HCT116 (cell line): ENCODE measurements at regions not wholly inside any gene's neighbourhood (a gene's known extent, or its start where the extent isn't known, plus 50 kb on each side); places are given as distances from the start of the nearest gene placed in this dataset.
"Not testable (repeated sequence)": the region's sequence is repeated elsewhere in the genome, so short reads cannot be mapped to it uniquely, and the experiment has no call there.

Source experiments
- ATAC-seq: fragments of 200-7000 bp; cut with Tn5 transposase; 2 replicates; pipeline ENCODE4 v1.9.1; 2020; ENCODE audit warnings: mild to moderate bottlenecking, moderate library complexity
- BruUV-seq: library from RNA; stranded (reverse); fragments of 400-500 nt; replicated peaks from 2 replicates; lab custom pipeline; 2021; lab: Mats Ljungman, UMichigan
- CTCF ChIA-PET: fragments of 300-600 bp; sonication (Branson Sonifier 250); formaldehyde crosslinking; loops from one replicate; lab custom pipeline; 2021; ENCODE audit warnings: antibody characterized with exemption; lab: Charles Lee
- POLR2A ChIA-PET: fragments of 300-600, 350-600 bp; sonication (Branson Sonifier 250); formaldehyde crosslinking; loops from one replicate; lab custom pipeline; 2021; ENCODE audit warnings: antibody characterized with exemption; lab: Charles Lee
- RAD21 ChIA-PET, 2 experiments: fragments of 300-600 bp; sonication (Branson Sonifier 250); formaldehyde crosslinking; loops; one replicate each; lab custom pipeline; 2023; ENCODE audit warnings: low total read pairs in 2 of 2; ENCODE audit not compliant: uncharacterized antibody in 2 of 2, unreplicated experiment in 2 of 2, low non-redundant PET in 1 of 2; lab: Charles Lee
- DNase-seq: peaks from one replicate; pipeline ENCODE4 v3.0.0-alpha.2; 2010; ENCODE audit warnings: low read depth, low spot score
- H2AFZ ChIP-seq: fragments of 200-600 bp; shearing (Covaris generic), sonication (generic); 2 replicates; pipeline ENCODE4 v1.6.1; 2017; ENCODE audit warnings: low read depth, mixed run types, mixed read lengths, antibody characterized with exemption, low read length; ENCODE audit not compliant: poor library complexity, severe bottlenecking
- H3K27ac ChIP-seq: 2 replicates; pipeline ENCODE4 v1.5.1; 2012; ENCODE audit warnings: low read depth, low read length
- H3K27me3 ChIP-seq: fragments of 200-600 bp; sonication (generic); 2 replicates; pipeline ENCODE4 v1.6.1; 2016; ENCODE audit warnings: mixed run types, low read length, mixed read lengths; ENCODE audit not compliant: insufficient read depth
- H3K36me3 ChIP-seq, 2 experiments: fragments of 200-500 bp in 1 of 2; fragments of 200-600 bp in 1 of 2; sonication (Bioruptor generic) in 1 of 2; sonication (generic) in 1 of 2; 2 replicates each; pipeline versions ENCODE4 v1.5.1 to v1.6.1; 2014 to 2016; ENCODE audit warnings: low read length in 2 of 2, inconsistent platforms in 1 of 2, mixed read lengths in 1 of 2, mixed run types in 1 of 2; ENCODE audit not compliant: insufficient read depth in 2 of 2, control insufficient read depth in 1 of 2
- H3K4me1 ChIP-seq, 2 experiments: fragments of 200-600 bp in 1 of 2; sonication (generic) in 1 of 2; 2 replicates each; pipeline versions ENCODE4 v1.5.1 to v1.6.1; 2012 to 2017; ENCODE audit warnings: low read length in 2 of 2, inconsistent platforms in 1 of 2, mild to moderate bottlenecking in 1 of 2, mixed read lengths in 1 of 2, mixed run types in 1 of 2, moderate library complexity in 1 of 2; ENCODE audit not compliant: insufficient read depth in 2 of 2, control insufficient read depth in 1 of 2
- H3K4me2 ChIP-seq: fragments of 200-600 bp; sonication (generic); 2 replicates; pipeline ENCODE4 v1.6.1; 2017; ENCODE audit warnings: mixed run types, low read length, mixed read lengths
- H3K4me3 ChIP-seq, 2 experiments: fragments of 200-600 bp in 1 of 2; sonication (generic) in 1 of 2; replicated peaks in 1 of 2; 2 replicates each; pipeline ENCODE4 v1.5.1; 2011 to 2016; ENCODE audit warnings: low read length in 2 of 2, control low read depth in 1 of 2, low read depth in 1 of 2, mild to moderate bottlenecking in 1 of 2, mixed read lengths in 1 of 2, mixed run types in 1 of 2
- H3K79me2 ChIP-seq: fragments of 200-600 bp; sonication (generic); 2 replicates; pipeline ENCODE4 v1.6.1; 2017; ENCODE audit warnings: mild to moderate bottlenecking, mixed run types, low read length, moderate library complexity, mixed read lengths; ENCODE audit not compliant: insufficient read depth
- H3K9ac ChIP-seq: fragments of 200-600 bp; sonication (generic); 2 replicates; pipeline ENCODE4 v1.6.1; 2016; ENCODE audit warnings: low read length, mixed read lengths
- H3K9me2 ChIP-seq: fragments of 200-600 bp; sonication (generic), shearing (Covaris generic); 2 replicates; pipeline ENCODE4 v1.6.1; 2017; ENCODE audit warnings: mixed run types, mild to moderate bottlenecking, moderate library complexity; ENCODE audit not compliant: insufficient read depth
- H3K9me3 ChIP-seq, 2 experiments: fragments of 200-500 bp in 1 of 2; fragments of 200-600 bp in 1 of 2; sonication (Bioruptor generic) in 1 of 2; sonication (generic) in 1 of 2; 2 replicates each; pipeline ENCODE4 v1.6.1; 2014 to 2017; ENCODE audit warnings: low read length in 2 of 2, mixed read lengths in 2 of 2, inconsistent platforms in 1 of 2, low read depth in 1 of 2, mild to moderate bottlenecking in 1 of 2, mixed run types in 1 of 2, moderate library complexity in 1 of 2; ENCODE audit not compliant: control insufficient read depth in 1 of 2, insufficient read depth in 1 of 2
- H4K20me1 ChIP-seq: fragments of 200-600 bp; sonication (generic), shearing (Covaris generic); 2 replicates; pipeline ENCODE4 v1.6.1; 2017; ENCODE audit warnings: mixed run types, mild to moderate bottlenecking, moderate library complexity; ENCODE audit not compliant: insufficient read depth
- ATF3 ChIP-seq: IDR thresholded peaks from 2 replicates; pipeline ENCODE4 v1.6.1; 2012
- CBX3 ChIP-seq: IDR thresholded peaks from 2 replicates; pipeline ENCODE4 v1.6.1; 2012; ENCODE audit warnings: low read depth
- CTCF ChIP-seq, 3 experiments: fragments of 200-600 bp in 1 of 3; sonication (generic) in 1 of 3; IDR thresholded peaks in 2 of 3; conservative IDR thresholded peaks in 1 of 3; 2 replicates each; pipeline ENCODE4 v1.5.1; 2012 to 2017; ENCODE audit warnings: low read depth in 2 of 3, low read length in 2 of 3, antibody characterized with exemption in 1 of 3, borderline replicate concordance in 1 of 3, control low read depth in 1 of 3, mild to moderate bottlenecking in 1 of 3, mixed read lengths in 1 of 3, mixed run types in 1 of 3, moderate library complexity in 1 of 3; ENCODE audit not compliant: insufficient read depth in 1 of 3
- EGR1 ChIP-seq: IDR thresholded peaks from 2 replicates; pipeline ENCODE4 v1.6.1; 2012; ENCODE audit warnings: low read depth
- ELF1 ChIP-seq: IDR thresholded peaks from 2 replicates; pipeline ENCODE4 v1.6.1; 2012; ENCODE audit warnings: low read depth, borderline replicate concordance
- EZH2 ChIP-seq: fragments of 200-600 bp; sonication (generic); IDR thresholded peaks from 2 replicates; pipeline ENCODE4 v1.6.1; 2017; ENCODE audit warnings: antibody characterized with exemption, mixed run types
- EZH2phosphoT487 ChIP-seq: fragments of 200-600 bp; IDR thresholded peaks from 2 replicates; pipeline ENCODE4 v1.6.1; 2018; ENCODE audit warnings: antibody characterized with exemption, borderline replicate concordance
- POLR2A ChIP-seq: IDR thresholded peaks from 2 replicates; pipeline ENCODE4 v1.7.0; 2011; ENCODE audit warnings: borderline replicate concordance; ENCODE audit not compliant: insufficient read depth, insufficient read length; ENCODE audit errors: extremely low read depth
- REST ChIP-seq: IDR thresholded peaks from 2 replicates; pipeline ENCODE4 v1.6.1; 2012; ENCODE audit warnings: low read depth
- SP1 ChIP-seq: IDR thresholded peaks from 2 replicates; pipeline ENCODE4 v1.6.1; 2012; ENCODE audit warnings: low read depth
- SRF ChIP-seq: IDR thresholded peaks from 2 replicates; pipeline ENCODE4 v1.6.1; 2012; ENCODE audit warnings: low read depth
- TCF7L2 ChIP-seq: IDR thresholded peaks from 2 replicates; pipeline ENCODE4 v1.7.0; 2011; ENCODE audit warnings: borderline replicate concordance, inconsistent platforms; ENCODE audit not compliant: insufficient read depth, insufficient read length; ENCODE audit errors: extremely low read depth
- YY1 ChIP-seq: IDR thresholded peaks from 2 replicates; pipeline ENCODE4 v1.6.1; 2011; ENCODE audit warnings: low read length, low read depth, moderate library complexity, mild to moderate bottlenecking; ENCODE audit not compliant: insufficient replicate concordance; ENCODE audit errors: extremely low read depth
- intact Hi-C: fragments of 100-400 bp; cut with micrococcal nuclease; formaldehyde crosslinking; loops from 2 replicates; pipeline ENCODE4 v1.10.0; 2022
- TF ChIP-seq, protein P1 (sequence below): IDR thresholded peaks from 2 replicates; pipeline ENCODE4 v1.6.1; 2011; ENCODE audit warnings: mild to moderate bottlenecking, low read length, moderate library complexity; ENCODE audit not compliant: insufficient replicate concordance; ENCODE audit errors: extremely low read depth

DNA sequence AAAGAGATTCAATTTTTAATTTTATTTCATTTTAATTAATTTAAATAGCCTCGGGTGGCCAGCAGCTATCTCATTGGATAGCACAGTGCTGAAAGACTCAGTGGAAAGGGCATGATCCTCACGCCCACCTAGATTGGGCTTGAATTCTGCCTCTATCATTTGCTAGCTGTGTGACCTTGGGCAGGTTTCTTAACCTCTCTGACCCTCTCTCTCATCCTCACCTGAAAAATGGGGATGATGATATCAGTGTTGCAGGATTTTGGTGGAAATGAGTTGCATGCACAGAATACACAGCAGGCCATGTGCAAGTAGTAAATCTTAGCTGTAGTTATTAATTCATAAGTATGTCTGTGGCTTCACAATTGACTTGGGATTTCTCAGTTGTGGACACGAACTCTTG, 272.4 kb upstream of the XYLT1 start:
- intact Hi-C loops = no loop called here
- no peak for ATAC-seq
- Histone ChIP-seq H3K4me3 (no peak overlapping the region), H4K20me1 (no peaks in the 10 kb centered on the region), H3K36me3 (no peaks in the 10 kb centered on the region), H2AFZ (no peak overlapping the region), H3K27me3 (peaks cover 22% of the 10 kb centered on the region), H3K9me3 (no peaks in the 10 kb centered on the region), H3K9me2 (no peaks in the 10 kb centered on the region), H3K27ac (no peak overlapping the region), H3K79me2 (no peaks in the 10 kb centered on the region), H3K4me1 (no peaks in the 10 kb centered on the region), H3K9ac (no peak overlapping the region), H3K4me2 (no peak overlapping the region)
- RAD21 ChIA-PET = no interaction called here
- TF ChIP-seq CTCF (IDR thresholded peaks at IDR 0.05 in 2 of 3, conservative IDR thresholded peaks at IDR 0.05 in 1 of 3; ENCODE audit: borderline replicate concordance in 1 of 3, insufficient read depth in 1 of 3, low read depth in 2 of 3, low read length in 2 of 3) = no peak
- TF ChIP-seq ATF3 = no peak
- TF ChIP-seq SP1 = no peak
- TF ChIP-seq, protein P1, sequence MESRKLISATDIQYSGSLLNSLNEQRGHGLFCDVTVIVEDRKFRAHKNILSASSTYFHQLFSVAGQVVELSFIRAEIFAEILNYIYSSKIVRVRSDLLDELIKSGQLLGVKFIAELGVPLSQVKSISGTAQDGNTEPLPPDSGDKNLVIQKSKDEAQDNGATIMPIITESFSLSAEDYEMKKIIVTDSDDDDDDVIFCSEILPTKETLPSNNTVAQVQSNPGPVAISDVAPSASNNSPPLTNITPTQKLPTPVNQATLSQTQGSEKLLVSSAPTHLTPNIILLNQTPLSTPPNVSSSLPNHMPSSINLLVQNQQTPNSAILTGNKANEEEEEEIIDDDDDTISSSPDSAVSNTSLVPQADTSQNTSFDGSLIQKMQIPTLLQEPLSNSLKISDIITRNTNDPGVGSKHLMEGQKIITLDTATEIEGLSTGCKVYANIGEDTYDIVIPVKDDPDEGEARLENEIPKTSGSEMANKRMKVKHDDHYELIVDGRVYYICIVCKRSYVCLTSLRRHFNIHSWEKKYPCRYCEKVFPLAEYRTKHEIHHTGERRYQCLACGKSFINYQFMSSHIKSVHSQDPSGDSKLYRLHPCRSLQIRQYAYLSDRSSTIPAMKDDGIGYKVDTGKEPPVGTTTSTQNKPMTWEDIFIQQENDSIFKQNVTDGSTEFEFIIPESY = no peak
- TF ChIP-seq EZH2 = no peak
- TF ChIP-seq ELF1 = no peak
- no peak for TF ChIP-seq POLR2A
- no peak for TF ChIP-seq EZH2phosphoT487
- no peak for TF ChIP-seq SRF
- no peak for TF ChIP-seq EGR1
- TF ChIP-seq YY1 = no peak
- no peak for TF ChIP-seq TCF7L2
- no peak for TF ChIP-seq CBX3
- no peak for TF ChIP-seq REST
- CTCF ChIA-PET = no interaction called here
- DNase-seq = no peak
- POLR2A ChIA-PET = no interaction called here
- no TSS peak for BruUV-seq

GRCh38 chr16:17735099-17735498, 264.3 kb upstream of the XYLT1 start:
- H4K20me1 ChIP-seq, H2AFZ ChIP-seq, H3K79me2 ChIP-seq, H3K27ac ChIP-seq, POLR2A ChIA-PET, CTCF ChIA-PET, H3K4me1 ChIP-seq, H3K9me2 ChIP-seq, BruUV-seq, H3K36me3 ChIP-seq, intact Hi-C loops, DNase-seq, H3K27me3 ChIP-seq, H3K4me2 ChIP-seq, H3K9me3 ChIP-seq, H3K9ac ChIP-seq, H3K4me3 ChIP-seq, ATAC-seq, RAD21 ChIA-PET: not testable (repeated sequence)
